Left ventricle myocardium inferior (tissue), 1 donor: ENCODE measurements at regions not wholly inside any gene's neighbourhood (a gene's known extent, or its start where the extent isn't known, plus 50 kb on each side); places are given as distances from the start of the nearest gene placed in this dataset.

ENCODE experiments used
- DNase-seq: peaks from one replicate; pipeline ENCODE4 v3.0.0-alpha.2; 2020
- H3K27ac ChIP-seq: fragments of 200-600 bp; replicated peaks from 2 replicates; pipeline ENCODE4 v1.8.0; 2021
- H3K27me3 ChIP-seq: fragments of 200-600 bp; 2 replicates; pipeline ENCODE4 v1.8.0; 2021; ENCODE audit warnings: low read depth
- H3K36me3 ChIP-seq: fragments of 200-600 bp; 2 replicates; pipeline ENCODE4 v1.8.0; 2021
- H3K4me1 ChIP-seq: fragments of 200-600 bp; 2 replicates; pipeline ENCODE4 v1.8.0; 2021
- H3K4me3 ChIP-seq: fragments of 200-600 bp; 2 replicates; pipeline ENCODE4 v1.8.0; 2021; ENCODE audit warnings: mild to moderate bottlenecking, moderate library complexity
- H3K9me3 ChIP-seq: fragments of 200-600 bp; replicated peaks from 2 replicates; pipeline ENCODE4 v1.8.0; 2021
- CTCF ChIP-seq: fragments of 200-600 bp; IDR thresholded peaks from 2 replicates; pipeline ENCODE4 v1.8.0; 2021; ENCODE audit warnings: antibody characterized with exemption, mild to moderate bottlenecking, borderline replicate concordance
- intact Hi-C: fragments of 100-400 bp; cut with micrococcal nuclease; formaldehyde crosslinking; loops from one replicate; pipeline ENCODE4 v1.11.0; 2022
- donor health status: DM: no; HTN: yes; CAD: no; lungs with severe emphysema.

- Histone ChIP-seq H3K36me3 (no peaks in the 10 kb centered on the region), H3K4me3 (no peak overlapping the region), H3K9me3 (no peaks in the 10 kb centered on the region), H3K4me1 (no peaks in the 10 kb centered on the region), H3K27me3 (no peaks in the 10 kb centered on the region), H3K27ac (no peak overlapping the region)
- intact Hi-C loops = no loop called here
- TF ChIP-seq CTCF = no peak
- no peak for DNase-seq
Measured at GRCh38 chr3:18751514-18751913, 326.4 kb upstream of the SATB1 start.

- Histone ChIP-seq H3K4me1 (no peaks in the 10 kb centered on the region), H3K27me3 (no peaks in the 10 kb centered on the region), H3K9me3 (no peaks in the 10 kb centered on the region), H3K27ac (no peak overlapping the region), H3K4me3 (no peak overlapping the region), H3K36me3 (no peaks in the 10 kb centered on the region)
- intact Hi-C loops = no loop called here
- no peak for DNase-seq
- TF ChIP-seq CTCF = no peak
Measured at GRCh38 chr3:18747383-18747782, 322.2 kb upstream of the SATB1 start.

- no peak overlapping the region for H3K27ac ChIP-seq
- DNase-seq = no peak
Measured at GRCh38 chr3:18745472-18745871, 320.3 kb upstream of the SATB1 start.

GRCh38 chr3:18744472-18744871, 319.3 kb upstream of the SATB1 start:
- no peaks in the 10 kb centered on the region for H3K9me3 ChIP-seq
- no peak overlapping the region for H3K4me3 ChIP-seq
- intact Hi-C loops = no loop called here
- H3K4me1 ChIP-seq = no peaks in the 10 kb centered on the region
- no peaks in the 10 kb centered on the region for H3K36me3 ChIP-seq
- no peak for DNase-seq
- no peak for TF ChIP-seq CTCF
- H3K27ac ChIP-seq = no peak overlapping the region
- H3K27me3 ChIP-seq = no peaks in the 10 kb centered on the region

More at GRCh38 chr3:18745472-18745871, 320.3 kb upstream of the SATB1 start:
- H3K27me3 ChIP-seq = no peaks in the 10 kb centered on the region
- intact Hi-C loops = no loop called here
- no peak for TF ChIP-seq CTCF
- no peaks in the 10 kb centered on the region for H3K4me1 ChIP-seq
- no peak overlapping the region for H3K4me3 ChIP-seq
- H3K36me3 ChIP-seq = no peaks in the 10 kb centered on the region
- no peaks in the 10 kb centered on the region for H3K9me3 ChIP-seq

- intact Hi-C loops = no loop called here
- H3K4me1 ChIP-seq = no peaks in the 10 kb centered on the region
Measured at GRCh38 chr3:18743761-18744160, 318.6 kb upstream of the SATB1 start.

More at GRCh38 chr3:18743761-18744160, 318.6 kb upstream of the SATB1 start:
- no peak for DNase-seq
- TF ChIP-seq CTCF = no peak
- Histone ChIP-seq H3K4me3 (no peak overlapping the region), H3K9me3 (no peaks in the 10 kb centered on the region), H3K27me3 (no peaks in the 10 kb centered on the region), H3K27ac (no peak overlapping the region), H3K36me3 (no peaks in the 10 kb centered on the region)
